ENCODE measurements at regions not wholly inside any gene's neighbourhood (a gene's known extent, or its start where the extent isn't known, plus 50 kb on each side); places are given as distances from the start of the nearest gene placed in this dataset.

GRCh38 chr2:19600506-19600905 lies 242.1 kb upstream of the OSR1 start:
- no peaks in the 10 kb centered on the region for H3K36me3 ChIP-seq (ENCODE audit: control insufficient read depth, insufficient read depth, low read length)
- no peak for TF ChIP-seq CTCF (IDR thresholded peaks at IDR 0.05; ENCODE audit: insufficient read depth, low read length, poor library complexity, severe bottlenecking)
- no peak for DNase-seq (ENCODE audit: extremely low read depth, insufficient read length)
- no peaks in the 10 kb centered on the region; the same call in 1 of the 2 replicates for H3K27me3 ChIP-seq (replicated peaks; ENCODE audit: control insufficient read depth, insufficient read depth, low read length)
- no peak overlapping the region for H3K4me3 ChIP-seq (replicated peaks; ENCODE audit: low read depth, low read length)

GRCh38 chr2:19598971-19599370 lies 240.5 kb upstream of the OSR1 start:
- no peak for DNase-seq (ENCODE audit: extremely low read depth, insufficient read length)
- Histone ChIP-seq H3K36me3 (ENCODE audit: control insufficient read depth, insufficient read depth, low read length) (no peaks in the 10 kb centered on the region), H3K27me3 (replicated peaks; ENCODE audit: control insufficient read depth, insufficient read depth, low read length) (no peaks in the 10 kb centered on the region; the same call in 1 of the 2 replicates), H3K4me3 (replicated peaks; ENCODE audit: low read depth, low read length) (no peak overlapping the region)
- no peak for TF ChIP-seq CTCF (IDR thresholded peaks at IDR 0.05; ENCODE audit: insufficient read depth, low read length, poor library complexity, severe bottlenecking)

- Histone ChIP-seq H3K4me3 (replicated peaks; ENCODE audit: low read depth, low read length) (no peak overlapping the region), H3K27me3 (replicated peaks; ENCODE audit: control insufficient read depth, insufficient read depth, low read length) (no peaks in the 10 kb centered on the region), H3K36me3 (ENCODE audit: control insufficient read depth, insufficient read depth, low read length) (no peaks in the 10 kb centered on the region)
- TF ChIP-seq CTCF (IDR thresholded peaks at IDR 0.05; ENCODE audit: insufficient read depth, low read length, poor library complexity, severe bottlenecking): no peak
- no peak for DNase-seq (ENCODE audit: extremely low read depth, insufficient read length)
These were observed 233.8 kb upstream of the OSR1 start for GRCh38 chr2:19592197-19592596.

- Histone ChIP-seq H3K4me3 (replicated peaks; ENCODE audit: low read depth, low read length) (no peak overlapping the region), H3K36me3 (ENCODE audit: control insufficient read depth, insufficient read depth, low read length) (no peaks in the 10 kb centered on the region), H3K27me3 (replicated peaks; ENCODE audit: control insufficient read depth, insufficient read depth, low read length) (no peaks in the 10 kb centered on the region)
- DNase-seq (ENCODE audit: extremely low read depth, insufficient read length): no peak
- no peak for TF ChIP-seq CTCF (IDR thresholded peaks at IDR 0.05; ENCODE audit: insufficient read depth, low read length, poor library complexity, severe bottlenecking)
These were observed 231.4 kb upstream of the OSR1 start for GRCh38 chr2:19589791-19590190.

GRCh38 chr2:19580830-19581229 lies 222.4 kb upstream of the OSR1 start:
- no peak overlapping the region for H3K4me3 ChIP-seq (replicated peaks; ENCODE audit: low read depth, low read length)
- DNase-seq (ENCODE audit: extremely low read depth, insufficient read length): no peak
- TF ChIP-seq CTCF (IDR thresholded peaks at IDR 0.05; ENCODE audit: insufficient read depth, low read length, poor library complexity, severe bottlenecking): no peak
- H3K36me3 ChIP-seq (ENCODE audit: control insufficient read depth, insufficient read depth, low read length): no peaks in the 10 kb centered on the region
- H3K27me3 ChIP-seq (replicated peaks; ENCODE audit: control insufficient read depth, insufficient read depth, low read length): no peaks in the 10 kb centered on the region; the same call in 1 of the 2 replicates

- DNase-seq (ENCODE audit: extremely low read depth, insufficient read length): no peak
- Histone ChIP-seq H3K36me3 (ENCODE audit: control insufficient read depth, insufficient read depth, low read length) (no peaks in the 10 kb centered on the region), H3K27me3 (replicated peaks; ENCODE audit: control insufficient read depth, insufficient read depth, low read length) (no peaks in the 10 kb centered on the region; the same call in 1 of the 2 replicates), H3K4me3 (replicated peaks; ENCODE audit: low read depth, low read length) (no peak overlapping the region)
- TF ChIP-seq CTCF (IDR thresholded peaks at IDR 0.05; ENCODE audit: insufficient read depth, low read length, poor library complexity, severe bottlenecking): no peak
These were observed 221.8 kb upstream of the OSR1 start for GRCh38 chr2:19580264-19580663.
